ENCODE measurements at regions not wholly inside any gene's neighbourhood (a gene's known extent, or its start where the extent isn't known, plus 50 kb on each side); places are given as distances from the start of the nearest gene placed in this dataset.

GRCh38 chr5:87786471-87786870 lies 373.7 kb upstream of the CCNH start:
- no peaks in the 10 kb centered on the region for H4K20me1 ChIP-seq (ENCODE audit: insufficient read depth)
- no peak overlapping the region for H3K4me2 ChIP-seq
- H3K9me3 ChIP-seq, result no peaks in the 10 kb centered on the region
- 0% methylated on average over 1 of the region's 1 CpG for WGBS (ENCODE audit: low lambda C conversion rate)
- ChIA-PET POLR2A (no interaction called here), CTCF (interaction anchor here (1.2 kb wide), 1 partner anchor 905 kb away, joined by 8 read pairs; no protein-coding TSS in a partner anchor)
- H3F3A ChIP-seq (replicated peaks; ENCODE audit: insufficient read depth), result no peaks in the 10 kb centered on the region
- H3K9me2 ChIP-seq, result no peaks in the 10 kb centered on the region; the same call in 1 of the 2 replicates
- H3K9ac ChIP-seq, result no peak overlapping the region
- H3K79me2 ChIP-seq (ENCODE audit: insufficient read depth), result no peaks in the 10 kb centered on the region
- TF ChIP-seq FOSL2 (IDR thresholded peaks at IDR 0.05; ENCODE audit: borderline replicate concordance, low read depth), result no peak
- no peak for TF ChIP-seq ZBTB33 (IDR thresholded peaks at IDR 0.05; ENCODE audit: borderline replicate concordance, low read depth)
- no peak for TF ChIP-seq MAX (IDR thresholded peaks at IDR 0.05; ENCODE audit: low read depth)
- TF ChIP-seq YY1 (IDR thresholded peaks at IDR 0.05; ENCODE audit: low read depth), result no peak
- TF ChIP-seq IRF3 (IDR thresholded peaks at IDR 0.05; ENCODE audit: low read depth, low read length), result no peak
- TF ChIP-seq RXRA (IDR thresholded peaks at IDR 0.05; ENCODE audit: borderline replicate concordance, low read depth), result no peak
- no peak for TF ChIP-seq ELF1 (IDR thresholded peaks at IDR 0.05)
- TF ChIP-seq GABPA (IDR thresholded peaks at IDR 0.05; ENCODE audit: low read depth), result no peak
- no peak for TF ChIP-seq EP300 (IDR thresholded peaks at IDR 0.05; ENCODE audit: borderline replicate concordance in 1 of 2, low read depth in 1 of 2, low read length in 1 of 2)
- no peak for TF ChIP-seq NFIC (IDR thresholded peaks at IDR 0.05; ENCODE audit: borderline replicate concordance)
- TF ChIP-seq PBX3 (IDR thresholded peaks at IDR 0.05), result no peak
- no peak for TF ChIP-seq RCOR1 (IDR thresholded peaks at IDR 0.05; ENCODE audit: low read length)
- no peak for TF ChIP-seq CHD2 (IDR thresholded peaks at IDR 0.05; ENCODE audit: low read length, partially characterized antibody)
- no peak for TF ChIP-seq USF2 (IDR thresholded peaks at IDR 0.05; ENCODE audit: borderline replicate concordance, low read depth, low read length)
- TF ChIP-seq JUND (IDR thresholded peaks at IDR 0.05), result no peak
- TF ChIP-seq GATA2 (CRISPR knock-in tag; IDR thresholded peaks at IDR 0.05), result no peak
- no peak for TF ChIP-seq MEF2A (IDR thresholded peaks at IDR 0.05; ENCODE audit: borderline replicate concordance, low read depth)
- 0 out of 2 replicates have a peak, but pooled peaks cover 10% of the 10 kb centered on the region for H3K27me3 ChIP-seq (ENCODE audit: insufficient read depth)
- no peaks in the 10 kb centered on the region for H3K4me1 ChIP-seq (ENCODE audit: control insufficient read depth in 1 of 2, insufficient read depth in 2 of 2, low read depth in 1 of 2, low read length in 1 of 2)
- DNase-seq, result no peak
- no peak overlapping the region for H2AFZ ChIP-seq (ENCODE audit: low read depth)
- no peaks in the 10 kb centered on the region for H3K36me3 ChIP-seq (replicated peaks in 1 of 2; ENCODE audit: control insufficient read depth in 1 of 2, insufficient read depth in 2 of 2, low read length in 1 of 2)
- H3K27ac ChIP-seq (ENCODE audit: low read depth in 2 of 2, low read length in 1 of 2), result no peak overlapping the region
- no peak overlapping the region for H3K4me3 ChIP-seq (ENCODE audit: low read depth in 2 of 2, low read length in 1 of 2)

Data from SK-N-SH (cell line).